ENCODE measurements at regions not wholly inside any gene's neighbourhood (a gene's known extent, or its start where the extent isn't known, plus 50 kb on each side); places are given as distances from the start of the nearest gene placed in this dataset.

- TF ChIP-seq FOXA1 (IDR thresholded peaks at IDR 0.05) (no peak), ARNT (IDR thresholded peaks at IDR 0.05) (no peak), L3MBTL2 (conservative IDR thresholded peaks at IDR 0.05) (no peak), CTBP1 (IDR thresholded peaks at IDR 0.05; ENCODE audit: borderline replicate concordance) (no peak), ZNF384 (IDR thresholded peaks at IDR 0.05) (no peak), NFRKB (IDR thresholded peaks at IDR 0.05) (no peak), FOXK2 (IDR thresholded peaks at IDR 0.05) (no peak), BHLHE40 (IDR thresholded peaks at IDR 0.05; ENCODE audit: borderline replicate concordance) (no peak), SUZ12 (IDR thresholded peaks at IDR 0.05) (no peak), TARDBP (IDR thresholded peaks at IDR 0.05) (no peak), FOXM1 (IDR thresholded peaks at IDR 0.05; ENCODE audit: borderline replicate concordance) (no peak), ELF4 (IDR thresholded peaks at IDR 0.05) (no peak), LEF1 (IDR thresholded peaks at IDR 0.05; ENCODE audit: borderline replicate concordance) (no peak)
- ChIA-PET CTCF (interaction anchor here (0.9 to 1.7 kb wide), 2 partner anchors 22 to 175 kb away, joined by 3 to 4 read pairs; no protein-coding TSS in a partner anchor), POLR2A (no interaction called here)
- no peak for DNase-seq (ENCODE audit: extremely low spot score)
These were observed 83.6 kb downstream of the MPP7 start for GRCh38 chr10:28219251-28219650.

DNA sequence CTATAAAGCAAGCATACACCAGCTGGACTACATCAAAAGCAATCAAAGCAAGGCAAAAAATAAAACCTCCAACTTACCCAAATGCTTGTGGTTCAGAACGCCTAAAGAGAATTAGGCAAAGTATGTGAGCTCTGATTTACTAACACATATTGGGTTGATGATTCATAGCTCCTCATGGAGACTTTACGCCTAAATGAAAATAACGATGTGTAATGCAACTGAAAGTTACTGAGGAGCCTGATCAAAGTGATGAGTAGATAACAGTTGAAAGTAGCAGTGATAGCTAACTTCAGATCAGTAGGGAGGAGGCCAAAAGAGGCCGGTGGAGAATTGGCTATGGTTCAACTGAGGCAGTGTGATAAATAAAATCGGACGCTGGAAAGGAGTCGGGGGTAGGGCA, 85.0 kb downstream of the MPP7 start:
- CTCF ChIA-PET, result interaction anchor here (0.7 kb wide), 1 partner anchor 318 kb away, joined by 3 read pairs; no protein-coding TSS in a partner anchor
- no peak for TF ChIP-seq LEF1 (IDR thresholded peaks at IDR 0.05; ENCODE audit: borderline replicate concordance)
- TF ChIP-seq BHLHE40 (IDR thresholded peaks at IDR 0.05; ENCODE audit: borderline replicate concordance), result no peak
- no peak for TF ChIP-seq CTBP1 (IDR thresholded peaks at IDR 0.05; ENCODE audit: borderline replicate concordance)
- POLR2A ChIA-PET, result no interaction called here
- DNase-seq (ENCODE audit: extremely low spot score), result no peak

GRCh38 chr10:28215930-28216329, 86.9 kb downstream of the MPP7 start:
- CTCF ChIA-PET, result no interaction called here
- POLR2A ChIA-PET, result no interaction called here
- no peak for DNase-seq (ENCODE audit: extremely low spot score)
- no peak for TF ChIP-seq FOXK2 (IDR thresholded peaks at IDR 0.05)
- TF ChIP-seq ZNF384 (IDR thresholded peaks at IDR 0.05), result no peak
- no peak for TF ChIP-seq L3MBTL2 (conservative IDR thresholded peaks at IDR 0.05)
- TF ChIP-seq HDGF (IDR thresholded peaks at IDR 0.05; ENCODE audit: borderline replicate concordance), result no peak
- TF ChIP-seq TARDBP (IDR thresholded peaks at IDR 0.05), result no peak
- TF ChIP-seq BHLHE40 (IDR thresholded peaks at IDR 0.05; ENCODE audit: borderline replicate concordance), result no peak
- TF ChIP-seq SP1 (IDR thresholded peaks at IDR 0.05), result no peak
- TF ChIP-seq ARNT (IDR thresholded peaks at IDR 0.05), result no peak
- no peak for TF ChIP-seq NFRKB (IDR thresholded peaks at IDR 0.05)
- TF ChIP-seq CTBP1 (IDR thresholded peaks at IDR 0.05; ENCODE audit: borderline replicate concordance), result no peak
- no peak for TF ChIP-seq FOXM1 (IDR thresholded peaks at IDR 0.05; ENCODE audit: borderline replicate concordance)
- TF ChIP-seq FOXA1 (IDR thresholded peaks at IDR 0.05), result no peak
- TF ChIP-seq, protein P1, sequence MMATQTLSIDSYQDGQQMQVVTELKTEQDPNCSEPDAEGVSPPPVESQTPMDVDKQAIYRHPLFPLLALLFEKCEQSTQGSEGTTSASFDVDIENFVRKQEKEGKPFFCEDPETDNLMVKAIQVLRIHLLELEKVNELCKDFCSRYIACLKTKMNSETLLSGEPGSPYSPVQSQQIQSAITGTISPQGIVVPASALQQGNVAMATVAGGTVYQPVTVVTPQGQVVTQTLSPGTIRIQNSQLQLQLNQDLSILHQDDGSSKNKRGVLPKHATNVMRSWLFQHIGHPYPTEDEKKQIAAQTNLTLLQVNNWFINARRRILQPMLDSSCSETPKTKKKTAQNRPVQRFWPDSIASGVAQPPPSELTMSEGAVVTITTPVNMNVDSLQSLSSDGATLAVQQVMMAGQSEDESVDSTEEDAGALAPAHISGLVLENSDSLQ (IDR thresholded peaks at IDR 0.05), result no peak
- no peak for TF ChIP-seq SUZ12 (IDR thresholded peaks at IDR 0.05)
- no peak for TF ChIP-seq LEF1 (IDR thresholded peaks at IDR 0.05; ENCODE audit: borderline replicate concordance)
- TF ChIP-seq ELF4 (IDR thresholded peaks at IDR 0.05), result no peak

DNA sequence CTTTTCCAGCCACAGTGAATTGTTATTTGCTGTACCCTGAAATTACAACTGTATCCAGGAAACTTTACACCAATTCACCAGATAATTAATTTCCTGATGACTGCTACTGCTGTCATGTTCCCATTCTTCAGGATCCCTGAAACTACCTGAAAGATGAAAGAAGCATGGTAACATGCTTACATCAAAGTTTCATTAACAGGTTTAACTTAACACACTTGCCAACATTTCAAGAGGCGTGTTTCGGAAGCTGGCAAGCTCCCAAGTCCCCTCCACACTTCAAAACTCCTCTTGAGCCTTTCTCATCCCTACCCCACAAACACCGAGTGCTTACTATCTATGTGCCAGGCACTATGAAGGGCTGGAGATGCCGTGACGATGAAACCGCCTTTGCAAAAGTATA, 88.6 kb downstream of the MPP7 start:
- ChIA-PET POLR2A (no interaction called here), CTCF (no interaction called here)
- TF ChIP-seq CTBP1 (IDR thresholded peaks at IDR 0.05; ENCODE audit: borderline replicate concordance), result no peak
- TF ChIP-seq BHLHE40 (IDR thresholded peaks at IDR 0.05; ENCODE audit: borderline replicate concordance), result no peak
- TF ChIP-seq TARDBP (IDR thresholded peaks at IDR 0.05), result no peak
- no peak for TF ChIP-seq ZNF384 (IDR thresholded peaks at IDR 0.05)
- no peak for TF ChIP-seq FOXM1 (IDR thresholded peaks at IDR 0.05; ENCODE audit: borderline replicate concordance)
- no peak for TF ChIP-seq LEF1 (IDR thresholded peaks at IDR 0.05; ENCODE audit: borderline replicate concordance)
- TF ChIP-seq SP1 (IDR thresholded peaks at IDR 0.05), result no peak
- no peak for TF ChIP-seq L3MBTL2 (conservative IDR thresholded peaks at IDR 0.05)
- no peak for TF ChIP-seq FOXA1 (IDR thresholded peaks at IDR 0.05)
- TF ChIP-seq HDGF (IDR thresholded peaks at IDR 0.05; ENCODE audit: borderline replicate concordance), result no peak
- TF ChIP-seq, protein P1 (IDR thresholded peaks at IDR 0.05), result no peak
- TF ChIP-seq SUZ12 (IDR thresholded peaks at IDR 0.05), result no peak
- TF ChIP-seq ARNT (IDR thresholded peaks at IDR 0.05), result no peak
- no peak for TF ChIP-seq NFRKB (IDR thresholded peaks at IDR 0.05)
- DNase-seq (ENCODE audit: extremely low spot score), result no peak

- TF ChIP-seq, protein P1 (IDR thresholded peaks at IDR 0.05), result no peak
- TF ChIP-seq LEF1 (IDR thresholded peaks at IDR 0.05; ENCODE audit: borderline replicate concordance) (no peak), FOXA1 (IDR thresholded peaks at IDR 0.05) (no peak), FOXK2 (IDR thresholded peaks at IDR 0.05) (no peak)
- ChIA-PET POLR2A (no interaction called here), CTCF (no interaction called here)
- DNase-seq (ENCODE audit: extremely low spot score), result no peak
These were observed 91.1 kb downstream of the MPP7 start for GRCh38 chr10:28211759-28212158.

- no peak for DNase-seq (ENCODE audit: extremely low spot score)
- ChIA-PET POLR2A (no interaction called here), CTCF (interaction anchor here (0.5 kb wide), 1 partner anchor 10 kb away, joined by 4 read pairs; no protein-coding TSS in a partner anchor)
- no peak for TF ChIP-seq SP1 (IDR thresholded peaks at IDR 0.05)
- TF ChIP-seq ARNT (IDR thresholded peaks at IDR 0.05), result no peak
These were observed 95.1 kb downstream of the MPP7 start for GRCh38 chr10:28207799-28208198.

DNA sequence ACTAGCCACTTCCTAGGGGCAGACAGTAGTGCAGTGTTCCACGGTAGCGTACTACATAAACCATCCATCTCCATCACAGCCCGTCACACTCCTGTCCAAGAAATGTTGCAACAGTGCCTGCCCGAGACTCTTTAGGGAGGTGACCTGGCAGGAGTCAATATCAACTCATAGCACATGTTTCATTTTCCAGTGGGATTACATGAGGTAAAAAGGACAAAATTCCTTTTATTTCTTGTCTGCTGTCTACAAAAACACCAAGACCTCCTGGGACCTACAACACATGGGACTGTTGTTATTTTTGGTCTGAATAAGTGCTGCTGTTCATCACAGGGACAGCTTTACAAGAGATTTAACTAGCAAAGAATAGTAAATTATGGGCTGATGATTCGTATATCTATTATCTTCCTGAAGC, 99.9 kb downstream of the MPP7 start:
- DNase-seq (ENCODE audit: extremely low spot score), result peak; percentile 32
- ChIA-PET POLR2A (no interaction called here), CTCF (no interaction called here)
- TF ChIP-seq FOXM1 (IDR thresholded peaks at IDR 0.05; ENCODE audit: borderline replicate concordance) (peak; percentile 58; the same call in 1 of the 2 replicates), FOXA1 (IDR thresholded peaks at IDR 0.05) (no peak), FOXK2 (IDR thresholded peaks at IDR 0.05) (no peak), ARNT (IDR thresholded peaks at IDR 0.05) (no peak; the same call in 1 of the 2 replicates), CTBP1 (IDR thresholded peaks at IDR 0.05; ENCODE audit: borderline replicate concordance) (peak; percentile 95), LEF1 (IDR thresholded peaks at IDR 0.05; ENCODE audit: borderline replicate concordance) (peak; percentile 39; the same call in 1 of the 2 replicates), ZNF384 (IDR thresholded peaks at IDR 0.05) (no peak), L3MBTL2 (conservative IDR thresholded peaks at IDR 0.05) (no peak)
- TF ChIP-seq, protein P1 (IDR thresholded peaks at IDR 0.05), result peak; percentile 95

Data from HEK293T (cell line).